ENCODE measurements at regions not wholly inside any gene's neighbourhood (a gene's known extent, or its start where the extent isn't known, plus 50 kb on each side); places are given as distances from the start of the nearest gene placed in this dataset.

- Histone ChIP-seq H3F3A (ENCODE audit: insufficient read depth) (no peaks in the 10 kb centered on the region), H2AFZ (no peak overlapping the region), H3K36me3 (ENCODE audit: low read depth) (no peaks in the 10 kb centered on the region), H3K9ac (no peak overlapping the region), H3K4me1 (ENCODE audit: insufficient read depth) (peaks cover 9% of the 10 kb centered on the region; the same call in 1 of the 2 replicates), H3K27ac (no peak overlapping the region), H3K79me2 (ENCODE audit: insufficient read depth) (no peaks in the 10 kb centered on the region), H3K4me2 (ENCODE audit: unreplicated experiment) (no peak overlapping the region), H4K20me1 (ENCODE audit: insufficient read depth) (no peaks in the 10 kb centered on the region), H3K9me2 (ENCODE audit: insufficient read depth) (no peaks in the 10 kb centered on the region), H3K4me3 (no peak overlapping the region), H3K27me3 (replicated peaks; ENCODE audit: insufficient read depth) (peaks cover 27% of the 10 kb centered on the region), H3K9me3 (ENCODE audit: low read depth) (no peaks in the 10 kb centered on the region)
- TF ChIP-seq EZH2 (IDR thresholded peaks at IDR 0.05; ENCODE audit: insufficient read depth, poor library complexity, severe bottlenecking), result no peak
- no peak for TF ChIP-seq EZH2phosphoT487 (IDR thresholded peaks at IDR 0.05; ENCODE audit: insufficient read depth, low read depth)
- WGBS, 2 experiments (ENCODE audit: low coverage in 1 of 2, low lambda C conversion rate in 2 of 2, missing lambda C conversion rate in 2 of 2), result 22 to 24% methylated on average over 4 of the region's 4 CpGs
- in situ Hi-C loops (cut with MboI), result no loop called here
- peak; percentile 38 for DNase-seq
Measured at GRCh38 chr5:37940931-37941623, 101.2 kb upstream of the GDNF start.

- Histone ChIP-seq H3K9me3 (ENCODE audit: low read depth) (no peaks in the 10 kb centered on the region), H3F3A (ENCODE audit: insufficient read depth) (no peaks in the 10 kb centered on the region), H3K4me1 (ENCODE audit: insufficient read depth) (peaks cover 9% of the 10 kb centered on the region; the same call in 1 of the 2 replicates), H3K36me3 (ENCODE audit: low read depth) (no peaks in the 10 kb centered on the region), H3K27ac (no peak overlapping the region), H3K4me2 (ENCODE audit: unreplicated experiment) (no peak overlapping the region), H3K27me3 (replicated peaks; ENCODE audit: insufficient read depth) (peaks cover 32% of the 10 kb centered on the region; the same call in 1 of the 2 replicates), H2AFZ (no peak overlapping the region), H3K9me2 (ENCODE audit: insufficient read depth) (no peaks in the 10 kb centered on the region), H3K4me3 (no peak overlapping the region), H3K79me2 (ENCODE audit: insufficient read depth) (no peaks in the 10 kb centered on the region), H4K20me1 (ENCODE audit: insufficient read depth) (no peaks in the 10 kb centered on the region), H3K9ac (no peak overlapping the region)
- TF ChIP-seq EZH2 (IDR thresholded peaks at IDR 0.05; ENCODE audit: insufficient read depth, poor library complexity, severe bottlenecking) (no peak), EZH2phosphoT487 (IDR thresholded peaks at IDR 0.05; ENCODE audit: insufficient read depth, low read depth) (no peak)
- in situ Hi-C loops (cut with MboI), result no loop called here
- 88% methylated on average over 2 of the region's 2 CpGs for WGBS, 2 experiments (ENCODE audit: low coverage in 1 of 2, low lambda C conversion rate in 2 of 2, missing lambda C conversion rate in 2 of 2)
- no peak for DNase-seq
Measured at GRCh38 chr5:37938861-37939260, 99.0 kb upstream of the GDNF start.

DNA sequence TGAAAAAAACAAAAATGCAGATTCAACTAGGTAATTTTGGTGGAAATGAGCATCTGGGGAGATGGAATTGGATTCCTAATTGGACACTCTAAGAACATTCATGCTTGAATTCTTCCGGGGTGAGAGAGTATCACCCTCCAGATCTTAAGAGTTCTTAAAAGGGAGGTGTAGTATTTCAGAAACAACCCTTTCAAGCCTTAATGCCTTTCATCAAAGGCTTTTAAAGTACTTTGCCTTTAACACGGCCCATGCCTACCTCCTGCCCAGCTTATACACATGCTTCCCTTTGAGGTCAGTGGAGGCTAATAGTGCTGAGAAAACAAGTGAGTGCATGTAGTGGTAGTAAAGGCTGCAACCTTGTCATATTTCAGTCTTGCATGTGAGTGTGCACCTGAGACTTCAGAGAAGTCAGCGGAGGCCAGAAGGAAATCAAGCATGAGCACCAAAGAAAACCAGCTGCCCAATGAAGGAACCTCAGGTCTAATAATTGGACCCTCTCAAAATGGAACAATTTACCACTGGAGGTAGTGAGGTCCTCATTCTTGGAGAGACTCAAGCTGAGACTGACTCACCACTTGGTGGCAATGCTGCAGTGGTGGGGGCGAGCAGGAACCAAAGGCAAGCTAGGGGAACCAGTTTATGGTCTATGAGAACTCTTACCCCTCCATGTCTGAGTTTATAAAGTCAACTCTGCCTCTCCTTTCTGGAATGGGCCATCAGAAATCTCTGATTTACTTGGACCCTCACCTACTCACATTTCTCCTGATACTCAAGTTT is 98.4 kb upstream of the GDNF start:
- 31 to 47% methylated on average over 4 of the region's 4 CpGs for WGBS, 2 experiments (ENCODE audit: low coverage in 1 of 2, low lambda C conversion rate in 2 of 2, missing lambda C conversion rate in 2 of 2)
- Histone ChIP-seq H3K27me3 (replicated peaks; ENCODE audit: insufficient read depth) (peaks cover 36% of the 10 kb centered on the region), H3K9ac (no peak overlapping the region), H3K4me1 (ENCODE audit: insufficient read depth) (peaks cover 9% of the 10 kb centered on the region; the same call in 1 of the 2 replicates), H3K4me2 (ENCODE audit: unreplicated experiment) (no peak overlapping the region), H3K27ac (no peak overlapping the region), H3F3A (ENCODE audit: insufficient read depth) (no peaks in the 10 kb centered on the region), H2AFZ (no peak overlapping the region), H3K79me2 (ENCODE audit: insufficient read depth) (no peaks in the 10 kb centered on the region), H3K36me3 (ENCODE audit: low read depth) (no peaks in the 10 kb centered on the region), H4K20me1 (ENCODE audit: insufficient read depth) (no peaks in the 10 kb centered on the region), H3K4me3 (no peak overlapping the region), H3K9me2 (ENCODE audit: insufficient read depth) (no peaks in the 10 kb centered on the region), H3K9me3 (ENCODE audit: low read depth) (no peaks in the 10 kb centered on the region)
- in situ Hi-C loops (cut with MboI), result no loop called here
- DNase-seq, result no peak
- no peak for TF ChIP-seq EZH2 (IDR thresholded peaks at IDR 0.05; ENCODE audit: insufficient read depth, poor library complexity, severe bottlenecking)
- TF ChIP-seq EZH2phosphoT487 (IDR thresholded peaks at IDR 0.05; ENCODE audit: insufficient read depth, low read depth), result no peak

DNA sequence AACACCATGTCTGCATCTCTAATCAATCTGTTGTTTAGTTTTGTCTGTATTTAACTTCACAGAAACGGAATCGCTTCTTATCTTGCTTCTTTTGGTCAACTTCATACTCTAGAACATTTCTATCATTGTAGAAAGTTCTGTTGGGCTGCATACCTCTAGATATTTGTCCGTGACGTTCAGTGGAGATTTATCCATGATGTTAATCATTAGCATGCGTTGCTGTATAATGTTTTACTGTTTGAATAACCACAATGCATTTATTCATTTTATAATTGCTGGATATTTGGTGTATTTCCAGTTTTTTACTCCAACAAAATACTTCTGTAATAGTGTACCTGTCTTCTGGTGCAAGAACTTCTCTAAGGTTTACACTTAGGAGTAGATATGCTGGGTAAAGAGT is 96.2 kb upstream of the GDNF start:
- Histone ChIP-seq H3K79me2 (ENCODE audit: insufficient read depth) (no peaks in the 10 kb centered on the region), H3K4me2 (ENCODE audit: unreplicated experiment) (no peak overlapping the region), H2AFZ (no peak overlapping the region), H3K27me3 (replicated peaks; ENCODE audit: insufficient read depth) (peaks cover 43% of the 10 kb centered on the region), H3K36me3 (ENCODE audit: low read depth) (no peaks in the 10 kb centered on the region), H3K9ac (no peak overlapping the region), H3K27ac (no peak overlapping the region), H3F3A (ENCODE audit: insufficient read depth) (no peaks in the 10 kb centered on the region), H3K4me3 (no peak overlapping the region), H3K9me2 (ENCODE audit: insufficient read depth) (no peaks in the 10 kb centered on the region), H4K20me1 (ENCODE audit: insufficient read depth) (no peaks in the 10 kb centered on the region), H3K4me1 (ENCODE audit: insufficient read depth) (peaks cover 5% of the 10 kb centered on the region; the same call in 1 of the 2 replicates), H3K9me3 (ENCODE audit: low read depth) (no peaks in the 10 kb centered on the region)
- WGBS, 2 experiments (ENCODE audit: low coverage in 1 of 2, low lambda C conversion rate in 2 of 2, missing lambda C conversion rate in 2 of 2), result 38 to 44% methylated on average over 5 of the region's 5 CpGs
- TF ChIP-seq EZH2 (IDR thresholded peaks at IDR 0.05; ENCODE audit: insufficient read depth, poor library complexity, severe bottlenecking), result no peak
- TF ChIP-seq EZH2phosphoT487 (IDR thresholded peaks at IDR 0.05; ENCODE audit: insufficient read depth, low read depth), result no peak
- in situ Hi-C loops (cut with MboI), result no loop called here
- no peak for DNase-seq

Data from GM23248 (cell line).